NCI-H82 treated with DMSO at 0.1 percent for 48 hours (cell line): ENCODE measurements at regions not wholly inside any gene's neighbourhood (a gene's known extent, or its start where the extent isn't known, plus 50 kb on each side); places are given as distances from the start of the nearest gene placed in this dataset.
"Not testable (repeated sequence)": the region's sequence is repeated elsewhere in the genome, so short reads cannot be mapped to it uniquely, and the experiment has no call there.

Experiments used
- DNase-seq: peaks from one replicate; lab custom pipeline; 2025; ENCODE audit not compliant: unreplicated experiment; lab: John Stamatoyannopoulos, UW

DNA sequence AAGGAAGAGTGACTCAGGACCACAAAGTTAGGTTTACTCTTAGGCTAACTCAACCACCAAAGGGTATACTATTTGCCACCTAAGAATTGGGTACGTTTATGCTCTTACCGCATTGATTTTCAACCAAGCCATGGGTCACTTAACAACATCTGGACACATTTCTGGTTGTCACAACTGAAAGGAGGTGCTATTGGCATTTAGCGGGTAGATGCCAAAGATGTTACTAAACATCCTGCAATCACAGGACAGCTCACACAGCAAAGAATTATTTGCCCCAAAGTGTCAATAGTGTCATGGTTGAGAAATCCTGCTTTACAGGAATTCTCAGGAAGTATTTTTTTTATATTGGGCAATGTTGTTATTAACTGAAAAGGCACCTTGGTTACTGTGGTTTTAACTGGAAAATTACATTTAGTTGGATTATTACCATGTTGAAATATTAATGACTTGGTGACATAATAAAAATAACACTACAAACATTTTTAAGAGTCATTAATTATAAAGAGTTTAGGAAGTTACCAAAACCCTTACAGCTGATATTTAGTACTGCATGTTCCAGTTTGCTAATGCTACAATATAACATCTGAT, 185.0 kb upstream of the TMEM196 start:
- no peak for DNase-seq

- DNase-seq = no peak
Observed at GRCh38 chr7:19957664-19958063, 184.2 kb upstream of the TMEM196 start.

GRCh38 chr7:19954166-19954565, 180.7 kb upstream of the TMEM196 start:
- not testable (repeated sequence) for DNase-seq

- not testable (repeated sequence) for DNase-seq
Observed at GRCh38 chr7:19953411-19953810, 180.0 kb upstream of the TMEM196 start.

DNA sequence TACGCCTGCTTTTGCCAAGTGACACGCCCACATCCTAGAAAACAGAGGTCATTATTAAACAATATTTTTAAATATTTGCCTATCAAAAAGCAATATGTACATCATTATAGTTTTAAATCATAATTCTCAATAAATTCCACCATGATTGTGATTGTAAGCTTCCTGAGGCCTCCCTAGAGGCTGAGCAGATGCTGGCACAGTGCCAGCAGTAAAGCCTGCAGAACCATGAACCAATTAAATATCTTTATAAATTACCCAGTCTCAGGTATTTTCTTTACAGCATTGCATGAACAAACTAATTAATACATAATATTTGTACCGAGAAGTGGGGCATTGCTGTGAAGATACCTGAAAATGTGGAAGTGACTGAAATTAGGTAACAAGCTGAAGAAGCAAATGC, 174.7 kb upstream of the TMEM196 start:
- no peak for DNase-seq

- peak; percentile 65 for DNase-seq
Observed at GRCh38 chr7:19944363-19945120, 171.1 kb upstream of the TMEM196 start.

GRCh38 chr7:19939746-19940145, 166.3 kb upstream of the TMEM196 start:
- no peak for DNase-seq

GRCh38 chr7:19932549-19933249, 159.3 kb upstream of the TMEM196 start:
- peak; percentile 91 for DNase-seq

DNA sequence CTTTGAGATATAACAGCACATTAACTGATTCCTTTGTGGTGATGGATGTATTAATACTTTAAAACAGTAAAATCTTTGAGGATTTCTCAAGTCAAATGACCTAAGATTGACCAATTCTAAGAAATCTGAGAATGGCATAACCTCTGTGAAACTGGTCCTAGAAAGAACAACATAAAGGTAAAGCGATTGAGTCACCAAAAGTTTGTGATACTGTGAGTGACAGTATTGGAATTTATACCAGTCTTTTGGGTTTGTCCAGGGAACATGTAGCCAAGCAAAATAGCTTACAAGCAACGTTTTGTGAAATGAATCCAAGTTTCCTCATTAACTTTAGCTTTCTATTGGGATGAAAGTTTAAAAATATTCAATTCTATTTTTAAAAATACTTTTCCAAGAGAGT, 157.4 kb upstream of the TMEM196 start:
- DNase-seq = no peak

DNA sequence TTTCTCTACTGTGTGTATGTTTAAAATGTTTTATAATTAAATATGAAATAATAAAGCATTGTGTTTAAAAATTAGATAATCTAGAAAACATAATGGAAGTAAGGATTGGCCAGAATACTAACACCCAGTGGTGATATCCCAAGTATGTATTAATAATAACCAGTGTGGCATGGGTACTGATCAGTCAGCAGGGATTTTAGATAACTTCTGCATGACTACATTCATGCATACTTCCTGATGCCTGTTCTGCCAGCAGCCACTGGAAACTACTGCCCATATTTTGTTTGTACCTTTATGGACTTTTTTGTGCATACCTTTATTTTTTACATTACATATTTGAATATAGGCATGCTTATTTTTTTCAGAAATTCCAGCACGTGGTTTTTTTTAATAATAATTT, 156.6 kb upstream of the TMEM196 start:
- no peak for DNase-seq

GRCh38 chr7:19928247-19928646, 154.8 kb upstream of the TMEM196 start:
- no peak for DNase-seq

- no peak for DNase-seq
Observed at GRCh38 chr7:19920705-19921104, 147.3 kb upstream of the TMEM196 start.

GRCh38 chr7:19920166-19920565, 146.7 kb upstream of the TMEM196 start:
- DNase-seq = no peak

- DNase-seq = no peak
Observed at GRCh38 chr7:19919261-19920095, 146.1 kb upstream of the TMEM196 start.

DNA sequence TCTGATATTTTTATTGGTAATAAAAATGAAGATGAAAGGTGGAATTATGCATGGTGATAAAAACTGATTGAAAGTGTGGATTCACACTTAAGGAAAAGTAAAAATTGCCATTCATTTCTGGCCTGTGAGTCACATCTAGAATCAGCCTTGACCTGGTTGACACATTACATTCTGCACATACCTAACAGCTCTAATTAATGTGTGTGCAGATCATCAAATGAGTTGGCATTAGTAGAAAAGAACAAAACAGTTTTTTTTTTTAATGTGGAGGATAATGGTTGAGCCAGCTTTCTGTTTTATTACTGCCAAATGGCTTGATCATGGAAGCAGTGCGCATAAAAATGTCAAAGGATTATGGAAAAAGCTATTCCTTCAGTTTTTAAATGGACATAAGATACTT, 142.6 kb upstream of the TMEM196 start:
- DNase-seq = no peak

DNA sequence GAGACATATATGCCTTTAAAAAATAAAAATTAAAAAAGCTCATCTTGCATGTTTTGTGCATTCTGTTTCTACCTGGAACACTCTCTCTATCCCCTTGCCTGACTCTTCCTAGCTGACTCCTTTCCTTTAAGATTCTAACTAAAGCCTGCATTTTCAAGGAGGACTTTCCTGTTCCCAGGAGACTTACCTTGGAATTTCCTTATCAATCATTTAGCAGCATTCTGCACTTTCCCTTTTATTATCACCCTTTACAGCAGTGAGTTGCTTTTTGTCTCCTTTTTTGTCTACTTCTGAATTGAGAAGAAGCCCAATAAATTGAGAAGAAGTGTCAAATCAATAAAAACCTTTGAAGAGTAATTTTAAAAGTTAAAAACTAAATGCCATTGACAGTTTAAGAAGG, 142.2 kb upstream of the TMEM196 start:
- DNase-seq = no peak

GRCh38 chr7:19914866-19915265, 141.4 kb upstream of the TMEM196 start:
- DNase-seq = no peak

DNA sequence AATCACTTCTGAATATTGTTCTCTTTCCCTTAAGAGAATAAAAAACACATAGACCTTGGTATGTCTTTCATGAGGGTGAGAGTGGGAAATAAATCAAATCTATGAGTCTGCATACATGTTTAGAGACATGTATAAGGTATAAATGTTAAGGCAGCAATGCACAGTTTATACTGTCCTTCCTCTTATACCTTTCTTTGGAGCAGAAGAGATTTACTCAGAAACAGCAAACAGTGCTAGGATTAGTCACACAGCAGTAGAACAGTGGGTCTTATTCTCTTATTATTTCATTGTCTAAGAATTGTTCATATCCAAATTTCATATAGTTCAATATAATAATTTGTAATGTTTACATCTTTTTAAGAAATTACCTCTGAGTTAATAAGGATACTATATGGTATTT, 126.7 kb upstream of the TMEM196 start:
- no peak for DNase-seq

DNA sequence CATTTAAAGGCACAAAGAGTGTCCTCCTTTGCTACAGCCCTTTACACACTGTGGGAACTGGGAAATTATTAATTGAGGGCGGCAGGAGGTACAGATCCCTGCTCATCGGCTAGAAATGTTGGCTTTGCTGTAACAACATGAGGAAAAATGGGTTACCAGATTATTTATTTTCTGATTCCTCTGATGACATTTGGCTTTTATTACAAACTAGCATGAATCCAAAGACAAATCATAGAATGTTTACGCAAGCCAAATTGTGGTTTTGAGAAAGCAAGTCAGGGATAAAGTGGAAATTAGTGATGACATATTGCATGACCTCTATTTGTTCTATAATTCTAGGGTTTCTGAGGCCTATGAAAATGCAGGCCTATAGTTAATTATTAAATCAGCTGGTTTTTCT, 126.1 kb upstream of the TMEM196 start:
- DNase-seq = no peak

GRCh38 chr7:19882893-19883292, 109.5 kb upstream of the TMEM196 start:
- not testable (repeated sequence) for DNase-seq

- DNase-seq = no peak
Observed at GRCh38 chr7:19872094-19872493, 98.7 kb upstream of the TMEM196 start.
